ENCODE measurements at regions not wholly inside any gene's neighbourhood (a gene's known extent, or its start where the extent isn't known, plus 50 kb on each side); places are given as distances from the start of the nearest gene placed in this dataset.

DNA sequence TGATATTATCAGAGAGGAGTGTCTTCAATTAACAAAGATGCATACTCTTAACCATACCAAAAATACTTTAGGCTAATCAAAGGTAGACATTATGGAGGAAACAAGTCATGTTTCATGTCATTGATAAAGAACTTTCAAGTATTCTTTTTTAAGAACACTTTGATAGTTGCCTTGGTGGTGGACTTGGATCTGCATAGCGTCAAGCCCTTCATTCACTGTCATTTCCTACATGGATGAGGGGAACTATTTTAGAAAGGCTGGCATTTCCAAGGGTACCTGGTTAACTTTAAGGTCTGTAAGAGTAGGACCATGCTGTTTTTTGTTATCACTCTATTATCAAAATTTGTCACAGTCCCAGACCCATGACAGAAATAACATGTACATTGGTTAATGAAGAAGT, 622.5 kb downstream of the PKHD1 start:
- TF ChIP-seq, protein P1, sequence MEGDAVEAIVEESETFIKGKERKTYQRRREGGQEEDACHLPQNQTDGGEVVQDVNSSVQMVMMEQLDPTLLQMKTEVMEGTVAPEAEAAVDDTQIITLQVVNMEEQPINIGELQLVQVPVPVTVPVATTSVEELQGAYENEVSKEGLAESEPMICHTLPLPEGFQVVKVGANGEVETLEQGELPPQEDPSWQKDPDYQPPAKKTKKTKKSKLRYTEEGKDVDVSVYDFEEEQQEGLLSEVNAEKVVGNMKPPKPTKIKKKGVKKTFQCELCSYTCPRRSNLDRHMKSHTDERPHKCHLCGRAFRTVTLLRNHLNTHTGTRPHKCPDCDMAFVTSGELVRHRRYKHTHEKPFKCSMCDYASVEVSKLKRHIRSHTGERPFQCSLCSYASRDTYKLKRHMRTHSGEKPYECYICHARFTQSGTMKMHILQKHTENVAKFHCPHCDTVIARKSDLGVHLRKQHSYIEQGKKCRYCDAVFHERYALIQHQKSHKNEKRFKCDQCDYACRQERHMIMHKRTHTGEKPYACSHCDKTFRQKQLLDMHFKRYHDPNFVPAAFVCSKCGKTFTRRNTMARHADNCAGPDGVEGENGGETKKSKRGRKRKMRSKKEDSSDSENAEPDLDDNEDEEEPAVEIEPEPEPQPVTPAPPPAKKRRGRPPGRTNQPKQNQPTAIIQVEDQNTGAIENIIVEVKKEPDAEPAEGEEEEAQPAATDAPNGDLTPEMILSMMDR (IDR thresholded peaks at IDR 0.05): no peak
- TF ChIP-seq EZH2 (IDR thresholded peaks at IDR 0.05): no peak
